Hepatocyte (in vitro differentiated cells): ENCODE measurements at regions not wholly inside any gene's neighbourhood (a gene's known extent, or its start where the extent isn't known, plus 50 kb on each side); places are given as distances from the start of the nearest gene placed in this dataset.

Experiments
- CTCF ChIP-seq: fragments of 200-600 bp; sonication (generic); IDR thresholded peaks from 2 replicates; pipeline ENCODE4 v1.5.1; 2016; ENCODE audit warnings: antibody characterized with exemption, mild to moderate bottlenecking; ENCODE audit not compliant: poor library complexity
- EZH2 ChIP-seq: fragments of 200-600 bp; sonication (generic); IDR thresholded peaks from 2 replicates; pipeline ENCODE4 v1.6.1; 2016; ENCODE audit warnings: antibody characterized with exemption, mild to moderate bottlenecking, borderline replicate concordance
- EZH2phosphoT487 ChIP-seq: fragments of 200-600 bp; sonication (generic); IDR thresholded peaks from one replicate; pipeline ENCODE4 v1.6.1; 2018; ENCODE audit warnings: antibody characterized with exemption, mild to moderate bottlenecking, low read depth, moderate library complexity; ENCODE audit not compliant: unreplicated experiment, severe bottlenecking

- no peak for TF ChIP-seq CTCF
- TF ChIP-seq EZH2: no peak
- TF ChIP-seq EZH2phosphoT487: no peak
These were observed 331.4 kb downstream of the USP25 start for GRCh38 chr21:16061194-16061593.
